ENCODE measurements at regions not wholly inside any gene's neighbourhood (a gene's known extent, or its start where the extent isn't known, plus 50 kb on each side); places are given as distances from the start of the nearest gene placed in this dataset.

DNA sequence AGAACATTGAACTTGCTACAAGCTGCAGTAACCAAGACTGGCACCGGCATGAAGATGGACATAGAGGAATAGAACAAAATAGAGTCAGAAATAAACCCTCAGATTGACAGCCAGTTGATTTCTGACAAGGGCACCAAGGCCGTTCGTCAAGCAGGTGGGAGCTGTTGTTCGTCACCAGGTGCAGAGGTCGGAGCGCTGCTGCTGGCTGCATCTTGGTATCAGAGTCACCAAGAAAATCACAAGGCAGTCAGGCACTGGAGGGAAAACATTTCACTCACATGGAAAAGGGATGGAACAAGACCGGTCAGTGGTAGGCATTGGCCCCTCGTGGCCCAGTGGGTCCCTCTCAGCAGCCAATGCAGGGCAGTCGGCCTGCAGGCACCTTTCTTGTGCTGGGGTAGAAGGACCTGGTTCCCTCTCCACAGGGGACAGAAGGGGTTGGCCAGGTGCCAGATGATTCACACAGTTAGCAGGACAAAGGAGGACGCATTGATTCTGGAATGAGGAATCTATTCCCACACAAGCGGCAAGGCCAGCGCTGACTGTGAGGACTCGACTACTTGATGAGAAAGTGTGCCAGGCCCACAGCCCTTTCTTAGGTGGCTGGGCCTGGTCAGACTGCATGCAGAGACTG, 115.8 kb upstream of the FGF3 start:
- Histone ChIP-seq H3K27me3 (ENCODE audit: control insufficient read depth in 1 of 2, insufficient read depth in 1 of 2, low read length in 2 of 2) (peaks cover 33 to 34% of the 10 kb centered on the region in 2 experiments), H3K9me3 (ENCODE audit: control insufficient read depth, low read length) (no peaks in the 10 kb centered on the region), H2BK15ac (ENCODE audit: low read depth, poor library complexity, severe bottlenecking) (no peak overlapping the region), H3K4ac (ENCODE audit: low read depth in 1 of 2, low read length in 2 of 2) (no peak overlapping the region), H4K8ac (ENCODE audit: low read length) (peak overlapping the region; percentile 0), H3K4me3 (ENCODE audit: insufficient read depth in 1 of 2, low read depth in 1 of 2, low read length in 2 of 2) (no peak overlapping the region), H3K14ac (ENCODE audit: low read length in 2 of 2) (no peak overlapping the region), H3K18ac (ENCODE audit: low read depth in 1 of 2, low read length in 2 of 2) (peak overlapping the region in 1 of 2 experiments; percentile 72), H2BK120ac (ENCODE audit: low read depth, low read length) (no peak overlapping the region), H2BK5ac (ENCODE audit: low read depth, low read length, poor library complexity, severe bottlenecking) (no peak overlapping the region), H3K4me2 (ENCODE audit: low read length, poor library complexity, severe bottlenecking) (no peak overlapping the region), H2BK12ac (ENCODE audit: low read length in 2 of 2) (peak overlapping the region; percentile 40 to 69), H3K9ac (ENCODE audit: low read length) (no peak overlapping the region), H3K79me1 (replicated peaks; ENCODE audit: low read length, poor library complexity, severe bottlenecking) (no peaks in the 10 kb centered on the region), H2AFZ (ENCODE audit: low read depth, low read length) (no peak overlapping the region), H4K91ac (ENCODE audit: low read length) (no peak overlapping the region), H3K23ac (ENCODE audit: low read length in 2 of 2) (no peak overlapping the region), H3K4me1 (ENCODE audit: control insufficient read depth, insufficient read depth, low read depth, low read length) (peaks cover 4% of the 10 kb centered on the region), H3K36me3 (ENCODE audit: control insufficient read depth in 1 of 2, insufficient read depth in 2 of 2, low read depth in 1 of 2, low read length in 2 of 2) (no peaks in the 10 kb centered on the region), H2AK5ac (ENCODE audit: low read length, severe bottlenecking) (no peak overlapping the region), H3K27ac (ENCODE audit: low read length, poor library complexity, severe bottlenecking) (no peak overlapping the region)
- WGBS, result 86% methylated on average over 13 of the region's 13 CpGs
- peak; percentile 38 for DNase-seq

DNA sequence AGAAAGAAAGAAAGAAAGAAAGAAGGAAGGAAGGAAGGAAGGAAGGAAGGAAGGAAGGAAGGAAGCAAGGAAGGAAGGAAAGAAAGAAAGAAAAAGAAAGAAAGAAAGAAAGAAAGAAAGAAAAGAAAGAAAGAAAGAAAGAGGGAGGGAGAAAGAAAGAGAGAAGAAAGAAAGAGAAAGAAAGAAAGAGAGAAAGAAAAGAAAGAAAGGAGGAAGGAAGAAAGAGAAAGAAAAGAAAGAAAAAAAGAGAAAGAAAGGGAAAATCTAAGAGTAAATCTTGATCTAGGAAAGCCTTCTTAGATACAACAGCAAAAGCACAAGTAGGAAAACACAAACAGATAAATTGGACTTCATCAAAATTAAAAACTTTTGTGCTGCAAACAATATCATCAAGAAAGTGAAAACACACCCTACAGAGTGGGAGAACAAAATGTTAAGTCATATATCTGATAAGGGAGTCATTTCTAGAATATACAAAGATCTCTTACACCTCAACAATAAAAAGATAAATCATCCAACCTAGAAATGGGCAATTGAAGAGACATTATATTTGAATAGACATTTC, 116.8 kb upstream of the FGF3 start:
- H3K27ac ChIP-seq (ENCODE audit: low read length, poor library complexity, severe bottlenecking), result no peak overlapping the region
- H3K23ac ChIP-seq (ENCODE audit: low read length in 2 of 2), result no peak overlapping the region
- H3K4me3 ChIP-seq (ENCODE audit: insufficient read depth in 1 of 2, low read depth in 1 of 2, low read length in 2 of 2), result no peak overlapping the region
- H2BK5ac ChIP-seq (ENCODE audit: low read depth, low read length, poor library complexity, severe bottlenecking), result no peak overlapping the region
- no peaks in the 10 kb centered on the region for H3K79me1 ChIP-seq (replicated peaks; ENCODE audit: low read length, poor library complexity, severe bottlenecking)
- peaks cover 24 to 30% of the 10 kb centered on the region in 2 experiments for H3K27me3 ChIP-seq (ENCODE audit: control insufficient read depth in 1 of 2, insufficient read depth in 1 of 2, low read length in 2 of 2)
- no peak overlapping the region for H3K18ac ChIP-seq (ENCODE audit: low read depth in 1 of 2, low read length in 2 of 2)
- H3K9me3 ChIP-seq (ENCODE audit: control insufficient read depth, low read length), result no peaks in the 10 kb centered on the region
- no peak overlapping the region for H3K4me2 ChIP-seq (ENCODE audit: low read length, poor library complexity, severe bottlenecking)
- peaks cover 4% of the 10 kb centered on the region for H3K4me1 ChIP-seq (ENCODE audit: control insufficient read depth, insufficient read depth, low read depth, low read length)
- no peak overlapping the region for H2BK12ac ChIP-seq (ENCODE audit: low read length in 2 of 2)
- no peak overlapping the region for H3K4ac ChIP-seq (ENCODE audit: low read depth in 1 of 2, low read length in 2 of 2)
- no peak overlapping the region for H2AFZ ChIP-seq (ENCODE audit: low read depth, low read length)
- H4K8ac ChIP-seq (ENCODE audit: low read length), result no peak overlapping the region
- no peak overlapping the region for H3K14ac ChIP-seq (ENCODE audit: low read length in 2 of 2)
- H2BK120ac ChIP-seq (ENCODE audit: low read depth, low read length), result no peak overlapping the region
- no peak overlapping the region for H2BK15ac ChIP-seq (ENCODE audit: low read depth, poor library complexity, severe bottlenecking)
- H3K9ac ChIP-seq (ENCODE audit: low read length), result no peak overlapping the region
- H2AK5ac ChIP-seq (ENCODE audit: low read length, severe bottlenecking), result no peak overlapping the region
- no peak overlapping the region for H4K91ac ChIP-seq (ENCODE audit: low read length)
- DNase-seq, result no peak
- no peaks in the 10 kb centered on the region for H3K36me3 ChIP-seq (ENCODE audit: control insufficient read depth in 1 of 2, insufficient read depth in 2 of 2, low read depth in 1 of 2, low read length in 2 of 2)

DNA sequence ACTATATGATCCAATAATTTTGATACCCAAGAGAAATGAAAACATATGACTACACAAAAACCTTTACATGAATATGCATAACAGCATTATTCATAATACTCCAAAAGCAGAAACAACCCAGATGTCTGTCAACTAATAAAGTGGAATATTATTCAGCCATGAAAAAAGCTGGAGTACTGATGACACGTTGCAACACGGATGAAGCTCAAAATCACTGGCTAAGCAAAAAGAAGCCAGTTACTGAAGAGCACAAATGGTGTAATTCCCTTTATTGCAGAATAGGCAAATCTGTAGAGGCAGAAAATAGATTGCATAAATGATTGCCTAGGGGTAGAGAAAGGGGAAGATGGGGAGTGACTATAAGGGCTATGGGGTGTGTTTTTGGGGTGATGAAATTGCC, 117.6 kb upstream of the FGF3 start:
- Histone ChIP-seq H2BK5ac (ENCODE audit: low read depth, low read length, poor library complexity, severe bottlenecking) (no peak overlapping the region), H3K9ac (ENCODE audit: low read length) (no peak overlapping the region), H2BK120ac (ENCODE audit: low read depth, low read length) (no peak overlapping the region), H2BK12ac (ENCODE audit: low read length in 2 of 2) (no peak overlapping the region), H3K23ac (ENCODE audit: low read length in 2 of 2) (no peak overlapping the region), H3K18ac (ENCODE audit: low read depth in 1 of 2, low read length in 2 of 2) (no peak overlapping the region), H4K91ac (ENCODE audit: low read length) (no peak overlapping the region), H4K8ac (ENCODE audit: low read length) (no peak overlapping the region), H3K4me3 (ENCODE audit: insufficient read depth in 1 of 2, low read depth in 1 of 2, low read length in 2 of 2) (no peak overlapping the region), H3K14ac (ENCODE audit: low read length in 2 of 2) (no peak overlapping the region), H3K79me1 (replicated peaks; ENCODE audit: low read length, poor library complexity, severe bottlenecking) (no peaks in the 10 kb centered on the region), H3K9me3 (ENCODE audit: control insufficient read depth, low read length) (no peaks in the 10 kb centered on the region), H3K4me2 (ENCODE audit: low read length, poor library complexity, severe bottlenecking) (no peak overlapping the region), H2AK5ac (ENCODE audit: low read length, severe bottlenecking) (no peak overlapping the region), H3K36me3 (ENCODE audit: control insufficient read depth in 1 of 2, insufficient read depth in 2 of 2, low read depth in 1 of 2, low read length in 2 of 2) (no peaks in the 10 kb centered on the region), H2BK15ac (ENCODE audit: low read depth, poor library complexity, severe bottlenecking) (no peak overlapping the region), H3K27me3 (ENCODE audit: control insufficient read depth in 1 of 2, insufficient read depth in 1 of 2, low read length in 2 of 2) (peaks cover 22 to 26% of the 10 kb centered on the region in 2 experiments), H2AFZ (ENCODE audit: low read depth, low read length) (no peak overlapping the region), H3K4ac (ENCODE audit: low read depth in 1 of 2, low read length in 2 of 2) (no peak overlapping the region), H3K4me1 (ENCODE audit: control insufficient read depth, insufficient read depth, low read depth, low read length) (peaks cover 4% of the 10 kb centered on the region), H3K27ac (ENCODE audit: low read length, poor library complexity, severe bottlenecking) (no peak overlapping the region)
- WGBS, result 97% methylated on average over 2 of the region's 2 CpGs
- no peak for DNase-seq

DNA sequence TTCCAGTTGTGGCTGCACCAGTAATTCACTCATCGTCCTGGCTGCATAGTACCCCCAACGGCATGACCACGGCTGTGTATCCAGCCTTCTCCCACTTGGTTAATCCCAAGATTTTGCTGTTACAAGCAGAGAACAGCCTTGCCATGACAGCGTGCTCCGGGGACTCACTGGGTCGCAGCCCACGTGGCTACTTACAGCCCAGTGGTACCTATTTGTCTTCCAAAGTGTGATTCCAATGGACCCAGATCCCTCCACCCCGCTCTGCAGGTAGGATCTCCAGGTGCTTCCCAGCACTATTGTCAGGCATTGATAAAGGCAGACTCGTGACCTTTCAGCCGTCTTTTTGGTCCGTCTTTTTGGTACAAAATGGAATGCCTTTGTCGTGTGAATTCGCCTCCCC, 119.0 kb upstream of the FGF3 start:
- Histone ChIP-seq H3K14ac (ENCODE audit: low read length in 2 of 2) (no peak overlapping the region), H2BK5ac (ENCODE audit: low read depth, low read length, poor library complexity, severe bottlenecking) (no peak overlapping the region), H3K4me1 (ENCODE audit: control insufficient read depth, insufficient read depth, low read depth, low read length) (peaks cover 4% of the 10 kb centered on the region), H3K9ac (ENCODE audit: low read length) (no peak overlapping the region), H2BK120ac (ENCODE audit: low read depth, low read length) (no peak overlapping the region), H3K9me3 (ENCODE audit: control insufficient read depth, low read length) (no peaks in the 10 kb centered on the region), H3K23ac (ENCODE audit: low read length in 2 of 2) (no peak overlapping the region), H2BK12ac (ENCODE audit: low read length in 2 of 2) (no peak overlapping the region), H3K79me1 (replicated peaks; ENCODE audit: low read length, poor library complexity, severe bottlenecking) (no peaks in the 10 kb centered on the region), H3K36me3 (ENCODE audit: control insufficient read depth in 1 of 2, insufficient read depth in 2 of 2, low read depth in 1 of 2, low read length in 2 of 2) (no peaks in the 10 kb centered on the region), H3K27me3 (ENCODE audit: control insufficient read depth in 1 of 2, insufficient read depth in 1 of 2, low read length in 2 of 2) (peaks cover 15 to 22% of the 10 kb centered on the region in 2 experiments), H2AFZ (ENCODE audit: low read depth, low read length) (no peak overlapping the region), H4K91ac (ENCODE audit: low read length) (no peak overlapping the region), H4K8ac (ENCODE audit: low read length) (no peak overlapping the region), H3K18ac (ENCODE audit: low read depth in 1 of 2, low read length in 2 of 2) (no peak overlapping the region), H2BK15ac (ENCODE audit: low read depth, poor library complexity, severe bottlenecking) (no peak overlapping the region), H3K4me2 (ENCODE audit: low read length, poor library complexity, severe bottlenecking) (no peak overlapping the region), H3K4ac (ENCODE audit: low read depth in 1 of 2, low read length in 2 of 2) (no peak overlapping the region), H3K27ac (ENCODE audit: low read length, poor library complexity, severe bottlenecking) (no peak overlapping the region), H2AK5ac (ENCODE audit: low read length, severe bottlenecking) (no peak overlapping the region), H3K4me3 (ENCODE audit: insufficient read depth in 1 of 2, low read depth in 1 of 2, low read length in 2 of 2) (no peak overlapping the region)
- 97% methylated on average over 13 of the region's 13 CpGs for WGBS
- no peak for DNase-seq
